ENCODE measurements at regions not wholly inside any gene's neighbourhood (a gene's known extent, or its start where the extent isn't known, plus 50 kb on each side); places are given as distances from the start of the nearest gene placed in this dataset.

DNA sequence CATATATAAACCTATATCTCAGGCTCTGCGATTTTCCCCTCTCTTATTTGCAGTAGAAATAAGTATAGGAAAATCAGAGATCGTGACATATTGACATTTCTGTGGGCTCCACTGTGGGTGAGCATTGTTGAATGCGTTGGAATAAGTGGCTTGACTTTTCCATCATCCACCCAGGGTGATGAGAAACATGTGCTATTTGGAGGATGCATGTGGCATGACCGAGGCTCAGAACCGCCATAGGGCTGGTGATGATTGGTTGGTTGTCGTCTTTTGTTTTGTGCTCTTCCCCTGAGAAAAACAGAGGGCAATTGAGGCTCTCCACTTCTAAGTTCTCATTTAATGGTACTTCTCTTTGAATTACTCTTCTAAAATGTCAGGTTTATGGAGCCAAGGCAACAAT, 140.1 kb downstream of the MXRA5 start:
- no peak for TF ChIP-seq POLR2AphosphoS5 (IDR thresholded peaks at IDR 0.05)
- TF ChIP-seq, protein P1, sequence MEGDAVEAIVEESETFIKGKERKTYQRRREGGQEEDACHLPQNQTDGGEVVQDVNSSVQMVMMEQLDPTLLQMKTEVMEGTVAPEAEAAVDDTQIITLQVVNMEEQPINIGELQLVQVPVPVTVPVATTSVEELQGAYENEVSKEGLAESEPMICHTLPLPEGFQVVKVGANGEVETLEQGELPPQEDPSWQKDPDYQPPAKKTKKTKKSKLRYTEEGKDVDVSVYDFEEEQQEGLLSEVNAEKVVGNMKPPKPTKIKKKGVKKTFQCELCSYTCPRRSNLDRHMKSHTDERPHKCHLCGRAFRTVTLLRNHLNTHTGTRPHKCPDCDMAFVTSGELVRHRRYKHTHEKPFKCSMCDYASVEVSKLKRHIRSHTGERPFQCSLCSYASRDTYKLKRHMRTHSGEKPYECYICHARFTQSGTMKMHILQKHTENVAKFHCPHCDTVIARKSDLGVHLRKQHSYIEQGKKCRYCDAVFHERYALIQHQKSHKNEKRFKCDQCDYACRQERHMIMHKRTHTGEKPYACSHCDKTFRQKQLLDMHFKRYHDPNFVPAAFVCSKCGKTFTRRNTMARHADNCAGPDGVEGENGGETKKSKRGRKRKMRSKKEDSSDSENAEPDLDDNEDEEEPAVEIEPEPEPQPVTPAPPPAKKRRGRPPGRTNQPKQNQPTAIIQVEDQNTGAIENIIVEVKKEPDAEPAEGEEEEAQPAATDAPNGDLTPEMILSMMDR (IDR thresholded peaks at IDR 0.05), result no peak
- TF ChIP-seq POLR2A (IDR thresholded peaks at IDR 0.05), result no peak
